HG03025 (cell line): ENCODE measurements at regions not wholly inside any gene's neighbourhood (a gene's known extent, or its start where the extent isn't known, plus 50 kb on each side); places are given as distances from the start of the nearest gene placed in this dataset.
"Not testable (repeated sequence)": the region's sequence is repeated elsewhere in the genome, so short reads cannot be mapped to it uniquely, and the experiment has no call there.

Source experiments
- ATAC-seq: cut with Tn5 transposase; IDR thresholded peaks from one replicate; pipeline ENCODE4 v1.9.1; 2021; ENCODE audit warnings: mild to moderate bottlenecking, moderate library complexity; ENCODE audit not compliant: unreplicated experiment, low FRiP score

DNA sequence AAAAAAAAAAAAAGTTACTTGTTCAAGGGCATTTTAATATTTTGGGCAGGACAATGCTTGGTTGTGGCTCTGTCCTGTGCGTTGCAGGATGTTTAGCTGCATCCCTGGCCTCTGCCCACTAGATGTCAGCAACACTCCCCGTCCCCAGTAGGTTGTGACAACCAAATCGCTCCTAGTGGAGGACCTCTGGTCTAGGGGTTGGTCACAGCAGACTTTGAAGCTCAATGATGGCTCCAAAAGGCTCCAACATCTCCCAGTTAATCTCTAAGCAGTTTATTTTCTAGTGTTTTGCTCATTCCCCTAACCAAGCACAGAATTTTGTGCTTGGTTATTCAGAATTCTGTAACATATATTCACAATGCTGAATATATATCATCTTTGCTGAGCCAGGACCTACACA lies 67.0 kb downstream of the CHRNA1 start:
- ATAC-seq = peak; percentile 72

DNA sequence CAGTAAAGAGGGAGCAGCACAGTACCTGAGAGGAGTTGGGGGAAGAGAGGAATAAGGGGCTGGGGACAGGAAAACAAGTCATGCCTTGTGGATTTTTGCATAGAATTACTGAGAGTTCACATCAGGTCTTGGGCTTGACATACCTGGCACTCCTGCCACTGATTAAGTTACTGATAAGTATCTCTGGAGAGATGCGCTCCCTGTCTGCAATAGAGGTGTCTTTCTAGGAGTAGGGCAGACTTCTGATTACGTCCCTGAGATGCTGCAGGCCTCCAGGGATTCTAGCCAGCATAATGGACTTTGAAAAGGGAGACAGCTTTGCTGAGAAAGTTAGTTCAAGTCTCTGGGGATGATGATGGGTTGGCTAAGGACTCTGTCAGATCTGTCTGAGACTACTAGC lies 69.4 kb downstream of the CHRNA1 start:
- ATAC-seq = no peak

DNA sequence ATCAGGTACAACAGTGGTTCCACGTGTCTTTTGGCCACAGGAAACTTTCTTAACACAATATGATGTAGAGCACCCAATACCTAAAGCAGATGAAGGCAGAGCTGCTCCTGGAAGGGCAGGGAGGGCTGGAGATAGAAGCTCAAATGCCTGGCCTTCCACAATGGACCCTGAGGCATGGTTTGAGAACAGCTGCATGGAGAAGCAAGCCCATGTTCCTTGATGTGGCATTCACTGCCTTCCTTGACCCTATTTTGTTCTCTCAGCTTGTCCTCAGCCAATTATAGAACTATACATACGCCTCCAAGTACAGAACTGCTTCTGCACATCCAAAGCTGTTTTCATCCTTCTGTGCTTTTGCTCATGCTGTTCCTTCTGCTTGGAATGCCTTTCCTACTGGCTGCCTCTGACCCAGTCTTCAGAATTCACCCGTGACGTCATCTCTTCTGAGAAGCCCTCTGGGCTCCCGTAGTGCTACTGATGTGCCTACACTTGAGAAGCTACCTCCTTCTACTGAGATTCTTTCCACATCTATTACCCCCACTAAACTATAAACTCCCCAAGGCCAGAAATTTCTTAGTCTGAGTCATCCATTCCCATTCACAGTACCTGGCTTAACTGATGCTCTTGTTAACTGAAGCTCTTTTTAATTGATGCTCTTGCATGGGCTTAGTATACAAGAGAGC lies 69.9 kb downstream of the CHRNA1 start:
- ATAC-seq = no peak

DNA sequence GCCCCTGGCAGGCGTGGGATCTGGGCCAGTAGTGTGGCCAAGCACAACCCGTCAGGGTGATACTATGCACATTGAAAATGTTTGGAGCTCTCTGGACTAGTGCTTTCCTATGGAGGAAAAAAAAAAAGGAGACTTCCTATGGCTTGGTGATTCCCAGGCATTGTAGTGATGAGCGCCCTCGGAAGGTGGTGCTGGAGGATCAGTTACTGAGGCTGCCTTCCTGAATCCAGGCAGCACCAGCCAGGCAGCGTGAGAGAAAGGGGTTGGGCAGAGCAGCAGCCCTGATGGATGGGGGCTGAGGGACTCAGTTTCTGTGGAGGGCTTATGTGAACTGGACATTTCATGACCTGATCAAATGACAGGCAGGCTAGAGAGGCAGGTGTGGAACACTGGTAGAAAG lies 70.9 kb downstream of the CHRNA1 start:
- ATAC-seq = no peak

DNA sequence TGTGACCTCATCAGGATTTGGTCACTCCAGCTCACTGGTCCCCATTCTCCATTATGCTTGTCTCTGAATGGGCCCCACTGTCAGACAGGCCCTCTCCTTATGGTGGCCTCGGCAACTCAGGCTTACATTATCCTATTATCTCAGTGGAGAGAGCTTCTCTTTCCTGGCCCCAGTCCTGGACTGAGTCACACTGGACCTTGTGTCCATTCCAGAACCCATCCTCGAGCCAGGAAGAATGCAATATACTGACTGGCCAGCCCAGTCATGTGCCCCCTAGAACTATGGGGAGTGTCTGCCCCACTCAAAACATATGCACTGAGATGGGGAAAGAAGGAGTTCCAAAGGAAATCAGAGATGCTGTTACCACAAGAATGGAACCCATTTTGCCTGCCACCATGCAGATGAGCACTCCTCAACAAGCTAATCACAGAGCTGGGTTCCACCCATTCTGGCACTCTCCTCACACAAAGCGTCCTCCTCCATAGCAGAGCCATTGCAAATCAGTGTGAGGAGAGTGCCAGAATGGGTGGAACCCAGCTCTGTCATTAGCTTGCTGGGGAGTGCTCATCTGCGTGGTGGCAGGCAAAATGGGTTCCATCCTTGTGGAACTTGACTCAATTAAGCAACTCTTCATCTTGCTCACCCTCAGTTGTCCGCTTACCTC lies 71.9 kb downstream of the CHRNA1 start:
- ATAC-seq = no peak

DNA sequence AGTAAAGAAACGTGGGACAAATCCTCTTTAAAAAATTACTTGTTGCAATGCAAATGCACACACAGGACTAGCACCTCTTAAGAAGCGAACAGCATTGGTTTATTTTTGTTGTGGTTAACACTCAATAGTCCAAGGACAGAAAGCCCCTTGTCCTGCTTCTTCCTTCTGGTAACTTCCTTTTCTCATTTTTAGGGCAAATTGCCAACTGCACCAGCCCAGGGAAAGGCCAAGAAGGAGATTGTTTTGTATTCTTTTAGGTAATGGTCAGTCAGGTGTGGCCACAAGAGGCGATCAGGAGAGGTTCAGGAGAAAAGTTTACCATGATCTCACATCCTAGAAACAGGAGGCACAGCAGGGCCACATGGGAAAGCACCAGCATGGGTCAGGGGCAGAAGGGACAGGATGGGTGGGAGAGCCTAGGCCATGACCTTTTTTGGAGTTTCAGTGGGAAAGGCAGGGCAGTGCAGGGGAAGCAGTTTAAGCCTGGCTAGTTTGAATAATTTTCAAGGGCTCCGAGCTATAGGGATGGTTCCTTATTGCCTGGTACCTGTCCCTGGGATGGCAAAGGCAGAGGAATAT lies 73.0 kb downstream of the CHRNA1 start:
- ATAC-seq = no peak

DNA sequence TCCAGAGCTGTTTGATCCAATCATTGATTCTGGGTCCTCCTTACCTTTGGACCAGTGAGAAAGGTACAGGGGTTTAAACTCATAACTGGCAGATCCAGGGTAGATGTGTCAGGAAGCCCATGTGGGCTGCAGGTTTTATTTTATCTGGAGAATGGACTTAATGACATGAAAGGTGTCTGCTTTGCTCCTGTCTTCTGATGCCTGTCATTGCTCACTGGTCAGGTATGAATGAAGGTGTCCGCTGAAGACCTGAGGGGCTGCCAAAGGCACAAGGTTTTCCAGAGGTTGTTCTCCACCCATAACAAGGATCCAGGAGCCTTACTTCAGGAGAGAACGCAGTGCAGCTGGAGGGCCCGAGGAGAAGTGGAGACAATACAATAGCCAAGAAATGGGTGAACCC lies 74.2 kb downstream of the CHRNA1 start:
- ATAC-seq = no peak

DNA sequence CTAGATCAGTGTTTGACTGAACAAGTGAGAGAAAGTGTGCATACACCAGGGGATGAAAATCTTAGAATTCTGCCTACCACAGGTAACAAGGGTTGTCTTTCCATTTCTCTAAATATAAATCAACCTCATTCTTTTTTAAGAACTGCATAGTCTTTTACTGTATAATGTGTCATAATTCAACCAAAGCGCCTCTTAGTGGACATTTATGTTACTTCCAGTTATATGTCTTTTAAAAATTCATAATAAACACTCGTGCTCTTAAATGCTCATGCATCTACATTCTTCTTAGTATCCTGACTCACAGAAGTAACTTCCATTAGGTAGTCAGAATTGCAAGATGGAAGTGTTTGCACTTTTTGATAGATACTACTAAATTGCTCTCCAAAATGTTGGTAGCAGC lies 76.2 kb downstream of the CHRNA1 start:
- ATAC-seq = no peak

DNA sequence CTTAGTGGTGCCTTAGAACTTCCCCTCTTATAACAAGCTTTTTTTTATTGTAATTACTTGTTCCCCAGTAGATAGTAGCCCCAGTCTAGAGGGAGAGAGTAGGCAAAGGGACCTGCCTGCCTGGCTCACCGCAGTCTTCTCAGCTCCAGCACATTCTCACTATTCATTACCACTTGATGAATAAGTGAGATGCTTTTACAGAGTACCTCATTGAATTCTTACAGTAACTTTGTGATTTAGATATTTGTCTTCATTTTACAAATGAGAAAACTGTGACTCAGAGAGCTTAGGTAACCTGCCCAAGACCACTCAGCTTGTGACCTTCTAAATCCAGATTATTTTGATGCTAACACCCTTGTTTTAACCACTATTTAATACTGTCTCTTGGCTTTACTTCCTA lies 77.8 kb downstream of the CHRNA1 start:
- no peak for ATAC-seq

DNA sequence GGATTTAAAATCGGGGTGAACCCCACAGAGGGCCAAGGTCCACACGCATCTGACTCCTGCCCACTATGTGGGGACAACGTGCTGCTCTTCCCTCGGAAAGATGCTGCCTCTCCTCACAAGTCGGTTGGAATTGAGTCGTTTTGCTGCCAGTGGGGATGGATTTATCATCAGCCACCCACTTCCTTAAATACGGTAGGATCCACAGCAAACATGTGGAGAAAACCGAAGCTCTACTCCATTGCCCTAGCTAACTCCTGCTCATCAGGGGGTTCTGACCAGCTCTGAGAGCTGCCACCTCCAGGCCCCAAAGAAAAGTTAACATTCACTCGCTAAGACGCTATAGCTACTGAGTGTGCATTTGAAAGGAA lies 80.9 kb downstream of the CHRNA1 start:
- ATAC-seq = no peak

DNA sequence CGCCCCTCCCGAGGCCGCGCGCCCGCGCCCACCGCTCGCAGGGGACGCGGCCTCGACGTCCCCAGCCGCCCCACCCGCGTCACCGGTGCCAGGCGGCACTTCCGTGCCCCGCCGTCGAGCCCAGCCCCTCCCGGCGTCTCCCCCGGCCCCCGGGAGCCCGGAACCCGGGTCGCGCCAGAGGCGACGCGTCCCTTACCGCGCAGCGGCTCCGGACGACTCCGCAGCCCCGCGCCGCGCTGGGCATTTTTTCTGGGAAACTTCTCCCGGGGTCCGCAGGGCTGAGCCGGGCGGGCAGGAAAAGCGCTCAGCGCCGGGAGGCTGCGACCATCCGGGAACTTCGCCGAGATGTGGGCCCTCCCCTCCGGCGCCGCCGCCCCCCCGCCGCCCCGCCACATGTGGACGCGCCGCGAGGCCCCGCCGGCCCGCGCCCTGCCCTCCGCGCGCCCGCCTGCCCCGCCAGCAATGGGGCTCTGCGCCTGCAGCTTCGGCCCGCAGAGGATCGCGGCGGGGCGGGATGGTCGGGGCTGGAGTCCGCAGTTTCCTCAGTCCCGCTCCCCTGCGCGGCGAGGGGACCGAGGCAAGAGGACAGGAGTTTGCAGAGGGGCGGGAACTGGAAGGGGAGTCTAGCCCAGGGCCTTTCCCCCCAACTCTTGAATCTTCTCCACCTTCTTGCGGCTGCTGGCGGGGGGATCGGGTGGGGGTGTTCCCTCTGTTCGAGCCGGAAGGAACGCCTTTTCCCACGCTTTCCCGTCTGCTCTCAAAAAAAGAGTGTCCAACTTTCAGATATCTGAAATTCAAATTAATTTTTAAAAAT lies 81.5 kb downstream of the CHRNA1 start:
- peak; percentile 55 for ATAC-seq

DNA sequence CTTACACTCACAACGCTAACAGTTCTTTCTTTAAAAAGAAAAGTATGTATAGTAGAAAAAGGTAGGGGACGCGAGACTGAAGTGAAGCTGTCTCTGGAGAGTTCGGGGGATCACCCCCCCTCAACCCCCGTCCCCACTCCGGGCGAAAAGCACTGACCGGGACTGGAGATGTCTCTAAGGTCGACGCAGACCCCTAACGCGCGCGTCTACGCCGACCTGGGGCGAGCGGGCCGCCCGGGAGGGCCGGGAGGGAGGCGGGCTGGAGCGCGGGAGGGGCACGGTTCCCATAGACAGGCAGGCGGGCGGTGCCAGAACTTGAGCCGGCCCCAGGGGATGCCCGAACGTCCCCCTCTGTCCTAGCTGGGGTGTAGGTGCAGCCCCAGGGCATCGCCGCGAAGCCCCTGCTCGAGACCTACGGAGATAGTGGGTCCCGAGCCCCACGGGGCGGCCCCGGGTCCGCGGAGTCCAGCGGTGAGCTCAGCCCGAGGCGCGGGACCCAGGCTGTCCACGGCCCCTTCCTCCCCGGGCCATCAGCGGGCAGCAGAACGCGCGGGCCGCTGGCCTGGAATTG lies 82.2 kb downstream of the CHRNA1 start:
- peak; percentile 54 for ATAC-seq

DNA sequence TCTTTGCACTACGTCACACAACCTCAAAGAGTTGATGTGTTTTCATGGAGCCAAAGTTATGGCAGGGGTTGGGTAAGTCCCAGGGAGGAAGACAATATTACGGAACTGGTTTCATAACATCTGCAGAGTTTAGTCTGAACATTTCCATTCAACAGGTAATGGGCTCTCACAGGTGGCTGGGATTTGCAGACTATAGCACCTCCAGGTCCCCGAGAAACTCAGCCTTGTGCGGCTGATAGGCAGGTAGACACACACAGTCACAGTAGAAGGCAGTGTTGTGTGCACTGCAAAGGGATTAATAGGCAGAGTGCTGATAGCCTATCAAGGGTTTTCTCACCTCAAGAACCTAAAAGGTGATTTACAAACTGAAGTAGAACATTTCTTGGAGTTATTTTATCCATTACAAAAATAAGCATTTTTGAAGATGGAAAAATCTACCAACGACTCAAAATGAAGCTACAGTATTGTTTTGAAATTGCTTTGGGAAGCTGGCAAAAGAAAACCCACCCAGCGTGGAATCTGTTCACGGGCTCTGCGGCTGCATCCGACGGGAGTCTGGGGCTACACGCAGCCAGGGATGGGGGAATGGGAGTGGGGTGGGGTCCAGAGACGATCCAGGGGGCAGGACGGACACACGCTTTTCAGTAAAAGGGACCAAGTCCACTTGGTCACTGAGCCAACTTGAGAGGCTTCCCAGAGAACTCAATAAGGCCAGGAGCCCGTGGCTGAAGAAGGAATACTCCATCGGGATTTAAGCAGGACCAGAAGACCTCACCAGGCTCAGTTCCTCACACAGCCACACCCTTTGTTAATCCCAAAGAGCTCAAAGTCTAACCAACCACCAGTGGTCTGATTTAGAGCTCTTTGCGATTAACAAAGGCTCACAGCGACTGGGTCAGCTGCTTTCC lies 82.9 kb downstream of the CHRNA1 start:
- no peak for ATAC-seq

DNA sequence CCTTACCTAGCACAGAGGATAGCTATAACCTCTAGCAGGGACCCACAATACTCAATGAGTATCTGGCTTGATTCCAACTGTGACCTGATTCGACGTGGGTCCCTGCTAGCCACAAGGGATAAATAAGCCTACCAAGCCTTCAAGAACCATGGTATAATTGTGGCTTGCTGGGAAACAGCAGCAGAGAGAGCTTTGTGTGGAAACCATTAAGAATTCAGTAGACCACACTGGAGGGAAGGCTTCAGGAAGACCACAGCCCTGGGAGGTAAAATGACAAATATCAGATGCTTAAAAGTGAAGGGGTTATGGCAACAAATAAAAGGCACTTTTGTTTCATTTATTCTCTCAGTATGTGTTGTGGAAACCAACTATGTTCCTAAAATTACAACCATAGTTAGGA lies 82.6 kb upstream of the WIPF1 start:
- no peak for ATAC-seq

DNA sequence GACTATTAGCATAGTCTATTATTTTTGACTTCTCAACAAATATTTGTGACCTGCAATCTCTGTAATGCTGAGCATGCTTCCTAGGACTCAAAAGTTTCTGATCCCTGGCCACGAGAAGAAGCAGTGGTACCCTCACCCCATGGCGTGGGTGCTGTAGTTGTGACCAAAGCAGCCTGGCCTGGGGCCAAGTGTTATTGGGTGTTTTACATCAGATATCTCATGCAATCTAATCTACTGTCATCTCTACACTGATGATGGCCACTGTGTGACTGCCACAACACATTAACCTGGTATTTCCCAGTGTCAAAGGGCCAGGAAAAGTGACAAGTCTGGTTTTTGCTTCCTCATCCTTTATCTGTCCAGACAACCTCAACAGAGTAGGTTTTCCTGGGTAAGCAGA lies 80.8 kb upstream of the WIPF1 start:
- no peak for ATAC-seq

DNA sequence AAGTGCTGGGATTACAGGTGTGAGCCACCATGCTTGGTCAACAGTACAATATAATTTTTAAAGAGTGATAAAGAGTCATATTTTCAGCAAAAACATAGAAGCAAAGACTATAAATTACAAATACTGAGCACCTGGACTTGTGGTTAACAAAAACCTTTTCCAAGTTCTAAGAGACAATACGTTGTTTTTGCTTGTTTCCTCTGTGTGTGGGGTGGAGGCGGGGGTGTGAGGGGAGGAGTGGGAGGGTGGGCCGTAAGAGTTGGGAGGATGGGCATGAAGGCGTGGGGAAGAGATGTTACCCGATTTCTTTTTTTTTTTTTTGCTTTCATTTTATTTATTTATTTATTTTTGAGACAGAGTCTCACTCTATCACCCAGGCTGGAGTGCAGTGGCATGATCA lies 78.0 kb upstream of the WIPF1 start:
- no peak for ATAC-seq

DNA sequence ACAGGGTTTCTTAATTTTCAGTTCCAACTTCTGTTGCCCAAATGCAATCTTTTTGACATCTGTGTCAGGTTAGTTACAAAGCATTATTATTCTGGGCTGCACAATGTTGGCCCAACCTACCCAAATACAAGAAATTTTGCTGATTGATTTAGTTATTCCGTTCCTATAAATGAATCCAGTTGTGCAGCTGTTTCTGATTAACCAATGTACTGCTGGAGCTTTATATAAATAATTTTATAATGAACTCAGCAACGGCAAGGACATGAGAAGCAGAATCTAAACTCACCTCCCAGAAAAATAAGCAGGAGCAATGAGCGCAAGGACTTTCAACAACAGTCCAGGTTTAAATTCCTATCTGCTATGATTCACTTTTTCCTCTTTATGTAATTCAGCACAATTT lies 76.3 kb upstream of the WIPF1 start:
- ATAC-seq = no peak

DNA sequence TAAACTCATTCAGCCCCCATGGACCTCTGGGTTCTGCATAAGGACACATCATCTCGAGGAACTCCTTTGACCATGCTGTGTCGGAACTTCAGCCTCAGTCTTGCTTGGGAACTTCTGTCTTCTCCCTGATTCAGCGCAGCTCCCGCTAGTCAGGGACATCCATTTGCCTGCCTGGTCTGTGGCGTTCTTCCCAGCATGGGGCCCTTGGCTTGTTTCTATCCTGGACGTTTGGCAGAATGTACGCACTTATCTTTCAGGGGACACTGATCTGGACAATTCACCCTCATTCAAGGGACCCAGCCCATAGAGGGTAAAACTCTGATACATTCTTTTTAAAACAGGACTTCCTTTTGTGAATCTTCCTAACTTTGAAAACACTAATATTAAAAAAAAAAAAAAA lies 75.8 kb upstream of the WIPF1 start:
- no peak for ATAC-seq

DNA sequence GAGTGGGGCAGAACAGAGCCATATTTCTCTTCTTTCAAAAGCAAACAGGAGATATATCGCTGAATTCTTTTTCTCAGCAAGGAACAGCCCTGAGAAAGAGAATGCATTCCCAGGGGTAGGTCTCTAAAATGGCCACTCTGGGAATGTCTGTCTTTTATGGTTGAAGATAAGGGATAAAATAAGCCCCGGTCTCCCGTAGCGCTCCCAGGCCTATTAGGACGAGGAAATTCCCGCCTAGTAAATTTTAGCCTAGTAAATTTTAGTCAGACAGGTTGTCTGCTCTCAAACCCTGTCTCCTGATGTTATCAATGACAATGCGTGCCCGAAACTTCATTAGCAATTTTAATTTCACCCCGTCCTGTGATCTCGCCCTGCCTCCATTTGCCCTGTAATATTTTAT lies 73.9 kb upstream of the WIPF1 start:
- ATAC-seq = not testable (repeated sequence)

DNA sequence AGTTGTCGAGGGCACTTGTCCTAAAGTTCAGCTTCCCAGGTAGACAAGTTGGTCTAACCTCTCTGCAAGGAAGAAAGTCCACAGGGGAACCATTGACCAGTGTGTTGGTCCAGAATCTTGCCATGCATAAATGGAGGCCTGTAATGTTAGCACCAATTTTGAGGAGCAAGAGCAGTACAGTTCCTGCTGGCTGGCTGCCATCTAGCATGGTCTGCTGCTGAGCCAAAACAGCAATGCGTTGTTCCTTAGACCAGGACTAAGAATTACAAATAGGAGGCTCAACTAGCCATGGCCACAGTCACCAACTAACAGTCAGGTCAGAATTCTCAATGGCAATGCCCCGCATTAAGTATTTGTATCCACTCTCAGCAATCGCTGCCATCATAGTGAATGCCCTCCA lies 72.8 kb upstream of the WIPF1 start:
- ATAC-seq = no peak
